ENCODE measurements at regions not wholly inside any gene's neighbourhood (a gene's known extent, or its start where the extent isn't known, plus 50 kb on each side); places are given as distances from the start of the nearest gene placed in this dataset.

GRCh38 chr4:57661517-57662090 is 551.4 kb upstream of the IGFBP7 start:
- no peak for DNase-seq

DNA sequence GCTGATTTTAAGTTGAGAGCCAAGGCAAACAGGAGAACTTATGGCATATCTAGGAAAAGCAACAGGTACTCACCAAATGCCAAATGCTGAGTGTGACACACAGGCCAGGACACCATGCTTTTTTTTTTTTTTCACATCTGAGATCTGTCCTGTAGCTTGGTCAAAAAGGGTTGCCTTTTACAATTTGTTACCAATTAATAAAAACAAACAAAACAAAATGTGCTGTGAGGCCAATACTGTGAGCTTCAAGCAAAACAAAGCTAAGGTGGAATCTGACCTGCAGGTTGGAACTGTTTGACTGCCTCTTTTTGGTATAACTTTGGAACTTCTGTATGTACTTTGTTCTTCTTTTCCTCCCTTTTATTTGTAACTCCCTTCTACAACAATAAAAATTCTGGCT is 548.5 kb upstream of the IGFBP7 start:
- DNase-seq = no peak

DNA sequence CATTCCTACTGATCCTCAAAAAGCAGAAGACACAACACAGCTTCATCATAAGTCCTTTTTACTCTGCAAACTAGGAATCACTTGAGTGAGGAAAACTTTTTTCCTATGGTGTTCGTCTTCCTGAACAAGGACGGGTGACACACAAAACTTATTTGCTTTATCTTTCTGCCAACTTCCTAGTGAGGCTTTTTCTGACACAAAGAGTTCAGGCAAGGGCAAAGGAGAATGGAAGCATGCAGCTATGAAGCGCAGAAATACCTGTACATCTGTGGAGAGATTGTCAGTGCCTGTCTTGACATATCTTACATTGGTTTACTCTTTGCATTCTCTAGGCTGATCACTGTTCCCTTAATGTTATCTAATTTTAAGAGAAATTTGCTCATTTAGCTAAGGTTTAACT is 548.0 kb upstream of the IGFBP7 start:
- DNase-seq = no peak

- DNase-seq = no peak
Observed at GRCh38 chr4:57655342-57655741, 545.2 kb upstream of the IGFBP7 start.

DNA sequence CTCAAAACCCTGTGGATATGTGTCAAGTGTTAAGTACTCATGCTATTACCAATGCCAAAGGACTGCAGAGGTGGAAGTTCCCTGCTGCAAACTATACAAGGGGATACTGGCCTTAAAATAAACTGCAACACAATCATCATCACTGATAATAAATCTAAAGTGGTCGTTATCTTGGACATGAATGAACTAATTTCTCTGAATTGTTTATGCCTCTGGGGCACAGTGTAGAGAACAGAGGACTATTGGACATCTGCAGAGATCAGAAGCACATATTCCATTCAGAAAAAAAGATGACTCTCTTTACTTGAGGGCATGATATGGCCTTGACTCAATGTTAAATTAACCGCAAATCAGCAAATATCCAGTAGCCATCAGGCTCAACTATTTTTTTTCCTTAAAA is 542.6 kb upstream of the IGFBP7 start:
- DNase-seq = no peak

GRCh38 chr4:57640391-57641100 is 530.4 kb upstream of the IGFBP7 start:
- no peak for DNase-seq

DNA sequence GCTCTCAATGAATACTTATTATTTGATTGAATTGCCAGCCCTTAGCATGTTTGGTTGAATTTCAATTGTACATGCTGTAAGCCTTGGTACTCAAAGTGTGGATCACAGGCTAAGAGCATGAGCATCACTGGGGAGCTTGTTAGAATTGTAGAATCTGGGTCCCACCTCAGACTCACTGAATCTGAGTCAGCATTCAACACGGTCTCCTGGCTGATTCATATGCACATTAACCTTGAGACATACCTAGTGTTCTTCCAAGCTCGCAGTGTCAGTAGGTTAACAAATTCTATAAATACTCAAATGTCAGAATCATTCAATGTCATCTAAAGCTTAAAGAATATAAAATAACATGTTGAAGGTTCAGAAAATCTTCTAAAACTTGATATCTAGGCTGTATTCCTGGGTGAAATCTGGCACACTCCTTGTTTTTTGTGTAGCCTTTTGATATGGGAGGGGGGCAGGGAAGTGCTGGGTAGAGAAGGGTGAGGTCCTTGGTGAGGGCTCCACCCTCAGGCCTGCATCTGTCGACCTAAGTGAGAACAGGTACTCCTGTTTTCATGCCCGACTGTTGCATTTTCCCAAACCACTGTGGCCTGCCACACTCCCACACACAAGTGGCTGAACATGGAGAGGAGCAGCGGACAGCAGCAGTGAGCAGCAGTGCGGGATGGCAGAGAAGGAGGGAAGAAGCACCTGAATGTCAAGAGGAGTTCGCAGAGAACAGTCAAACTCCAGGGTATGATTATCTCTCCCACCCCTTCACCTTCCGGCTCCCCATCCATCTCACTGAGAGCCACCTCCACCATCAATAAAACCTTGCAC is 529.6 kb upstream of the IGFBP7 start:
- no peak for DNase-seq

GRCh38 chr4:57635910-57636309 is 525.7 kb upstream of the IGFBP7 start:
- DNase-seq = no peak

- DNase-seq = no peak
Observed at GRCh38 chr4:57633212-57633859, 523.2 kb upstream of the IGFBP7 start.

DNA sequence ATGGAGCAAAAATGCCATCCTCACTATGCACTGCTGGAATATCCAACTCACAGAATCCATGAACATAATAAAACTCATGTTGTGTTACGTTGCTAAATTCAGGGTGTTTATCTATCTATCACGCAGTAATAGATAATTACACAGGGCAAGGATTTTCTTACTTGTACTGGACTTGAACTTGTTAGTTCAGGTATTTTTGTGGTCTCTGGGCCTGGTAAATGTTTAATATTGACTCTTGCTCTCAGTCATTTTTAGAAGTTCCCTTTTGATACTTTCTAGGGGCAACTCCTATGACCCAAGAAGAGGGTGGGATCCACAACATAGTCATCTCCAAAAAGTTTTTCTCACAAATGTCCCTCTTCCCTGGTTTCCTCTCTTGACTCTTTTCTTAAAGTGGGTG is 522.4 kb upstream of the IGFBP7 start:
- DNase-seq = no peak

DNA sequence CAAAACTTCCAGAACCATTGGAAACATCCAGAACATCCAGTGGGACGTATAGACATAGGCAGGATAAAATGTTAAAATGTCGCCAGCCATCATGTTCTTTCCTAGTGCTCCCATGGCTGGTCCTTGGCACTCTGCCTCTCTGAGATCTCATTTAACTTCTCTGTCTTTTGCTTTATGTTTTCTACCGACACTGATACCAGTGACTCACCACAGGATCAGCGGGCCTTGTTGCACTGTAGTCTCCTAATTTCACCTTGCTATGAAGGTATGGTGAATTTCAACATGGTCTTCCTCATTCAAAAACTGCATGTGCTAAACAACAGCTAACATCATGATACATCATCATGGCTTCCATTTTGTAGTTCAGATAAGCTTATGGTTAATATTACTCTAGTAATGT is 521.0 kb upstream of the IGFBP7 start:
- no peak for DNase-seq

DNA sequence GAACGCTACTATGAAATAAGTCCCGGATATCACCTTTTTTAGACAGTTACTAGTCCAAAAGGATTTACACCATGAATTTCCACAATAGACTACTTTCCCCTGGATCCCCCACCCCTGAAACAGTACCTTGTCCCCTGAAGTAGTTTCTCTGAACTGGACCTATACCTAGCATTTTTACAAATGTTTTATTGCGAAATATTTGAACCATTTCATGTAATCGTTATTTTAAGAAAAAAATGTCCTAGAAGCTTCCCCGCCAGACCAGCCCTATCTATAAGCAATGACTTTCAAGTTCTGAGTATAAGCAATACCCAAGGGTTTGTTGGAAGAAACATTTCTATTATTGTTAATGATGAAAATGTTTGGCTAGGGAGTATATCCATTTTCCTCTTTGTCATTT is 517.8 kb upstream of the IGFBP7 start:
- DNase-seq = no peak

- DNase-seq = no peak
Observed at GRCh38 chr4:57614257-57614932, 504.2 kb upstream of the IGFBP7 start.

GRCh38 chr4:57612279-57612678 is 502.1 kb upstream of the IGFBP7 start:
- no peak for DNase-seq

DNA sequence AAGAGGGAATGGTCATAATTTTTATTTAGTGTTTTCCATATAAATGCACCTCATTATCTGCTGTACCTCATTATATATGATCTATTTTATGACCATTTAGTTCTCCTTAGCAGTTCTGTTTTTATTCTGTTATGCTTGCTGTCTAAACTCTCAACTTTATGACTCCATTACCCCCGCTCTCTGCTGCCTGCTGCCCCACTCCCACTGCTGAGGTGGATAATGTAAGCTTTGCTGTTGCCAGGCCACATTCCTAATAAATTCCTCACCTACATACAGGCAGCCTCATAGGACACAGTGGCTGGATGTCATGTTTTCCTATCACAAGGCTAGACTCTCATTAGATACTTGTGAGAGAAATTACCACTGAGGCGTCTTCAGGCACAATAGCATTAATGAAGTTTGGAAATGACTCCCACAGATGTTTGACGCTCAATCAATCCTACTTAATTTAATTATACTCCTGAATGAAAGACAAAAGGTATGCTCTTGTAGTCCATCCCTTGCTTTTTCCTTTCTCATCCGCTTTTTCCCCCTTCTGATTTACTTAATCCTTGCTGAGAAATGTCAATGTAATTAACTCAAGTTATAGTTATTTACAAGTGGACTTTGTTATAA is 497.5 kb upstream of the IGFBP7 start:
- DNase-seq = no peak

DNA sequence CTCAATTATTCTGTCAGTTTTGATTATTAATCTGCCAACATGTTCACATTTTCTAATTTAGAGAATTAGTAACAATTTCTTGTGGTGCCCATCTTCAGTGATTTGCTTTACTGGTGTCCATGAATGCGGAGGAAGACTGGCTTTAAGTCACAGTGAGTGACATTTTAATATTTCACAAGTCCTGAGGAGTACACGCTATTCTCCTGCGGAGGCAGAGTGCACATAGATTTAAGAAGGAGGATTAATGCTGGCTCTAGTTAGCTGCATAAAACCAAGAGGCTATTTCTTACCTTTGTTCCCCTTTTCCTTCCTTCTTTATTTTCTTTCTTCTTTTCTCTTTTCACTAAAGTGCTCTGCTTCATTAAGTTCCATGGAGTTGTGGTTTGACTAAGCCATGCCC is 495.2 kb upstream of the IGFBP7 start:
- DNase-seq = no peak

DNA sequence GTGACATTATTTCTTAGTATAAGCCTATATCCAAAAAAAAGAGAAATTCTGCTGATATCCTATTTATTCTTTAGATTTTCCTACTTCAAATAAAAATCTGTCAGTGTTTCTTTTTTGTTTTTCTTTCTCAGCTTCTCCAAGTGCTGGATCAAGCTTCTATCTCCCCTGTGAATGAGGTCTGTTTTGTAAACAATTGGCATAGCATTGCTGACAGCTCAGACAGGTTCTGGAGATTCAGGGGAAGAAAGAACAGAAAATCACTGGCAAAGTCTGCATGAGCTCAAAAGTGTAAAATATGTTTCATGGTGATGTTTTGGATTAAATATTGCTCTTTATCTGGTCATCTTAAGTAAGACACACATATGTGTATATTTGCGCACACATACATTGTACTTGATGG is 492.0 kb upstream of the IGFBP7 start:
- DNase-seq = no peak

- no peak for DNase-seq
Observed at GRCh38 chr4:57591073-57591472, 480.9 kb upstream of the IGFBP7 start.

- DNase-seq = no peak
Observed at GRCh38 chr4:57588557-57588956, 478.4 kb upstream of the IGFBP7 start.

DNA sequence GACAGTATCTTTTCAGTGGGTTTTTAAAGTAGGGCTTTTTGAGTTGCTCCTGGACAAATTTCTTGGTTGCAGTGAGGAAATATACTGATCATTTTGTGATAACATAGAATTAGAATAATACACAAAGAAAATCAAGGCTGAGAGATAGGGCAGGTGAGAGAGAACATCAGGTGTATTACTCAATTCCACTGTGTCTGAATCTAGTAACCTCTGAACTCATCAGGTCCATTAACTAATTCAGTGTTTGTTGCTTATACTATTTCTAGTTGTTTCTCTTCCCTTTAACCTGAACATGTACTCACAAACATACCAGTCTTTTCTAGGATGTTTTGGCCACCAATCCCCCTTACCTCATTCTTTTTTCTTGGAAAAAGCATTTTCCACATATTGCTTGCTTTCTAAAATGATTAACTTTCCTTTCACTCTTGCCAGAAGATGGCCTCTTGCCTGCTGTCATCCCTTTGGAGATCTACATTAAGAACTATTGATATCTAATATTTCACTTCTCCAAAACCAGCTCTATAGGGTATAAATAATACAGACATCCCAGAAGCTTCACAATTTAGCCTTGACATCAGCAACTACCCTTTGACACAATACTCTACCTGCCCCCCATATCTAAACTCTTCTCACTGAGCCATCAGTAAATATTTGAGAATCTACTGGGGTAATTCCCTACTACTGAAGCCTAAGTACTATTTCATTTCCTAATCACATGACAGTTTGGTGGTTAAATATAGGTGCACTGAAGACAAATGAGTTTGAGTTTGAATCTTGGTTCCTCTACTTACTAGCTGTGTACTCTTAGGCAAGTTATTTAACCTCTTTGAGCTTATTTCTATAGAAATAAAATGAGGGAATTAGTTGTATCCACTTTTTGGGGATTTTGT is 470.8 kb upstream of the IGFBP7 start:
- DNase-seq = no peak

GRCh38 chr4:57575426-57575825 is 465.2 kb upstream of the IGFBP7 start:
- DNase-seq = no peak
